ENCODE measurements at regions not wholly inside any gene's neighbourhood (a gene's known extent, or its start where the extent isn't known, plus 50 kb on each side); places are given as distances from the start of the nearest gene placed in this dataset.

- no peak for DNase-seq (ENCODE audit: low read depth)
- TF ChIP-seq CTCF (IDR thresholded peaks at IDR 0.05; ENCODE audit: insufficient read depth, low read depth, low read length): no peak
- no peak overlapping the region for H3K4me3 ChIP-seq (ENCODE audit: low read depth, low read length)
Measured at GRCh38 chr15:66860844-66861243, 158.8 kb downstream of the SMAD6 start.

GRCh38 chr15:66862111-66862939, 160.3 kb downstream of the SMAD6 start:
- no peak for DNase-seq (ENCODE audit: low read depth)

GRCh38 chr15:66862940-66863335, 160.9 kb downstream of the SMAD6 start:
- DNase-seq (ENCODE audit: low read depth): peak; percentile 80
- peak; percentile 98 for TF ChIP-seq CTCF (IDR thresholded peaks at IDR 0.05; ENCODE audit: insufficient read depth, low read depth, low read length)
- H3K4me3 ChIP-seq (ENCODE audit: low read depth, low read length): no peak overlapping the region

More at GRCh38 chr15:66862111-66862939, 160.3 kb downstream of the SMAD6 start:
- TF ChIP-seq CTCF (IDR thresholded peaks at IDR 0.05; ENCODE audit: insufficient read depth, low read depth, low read length): no peak
- H3K4me3 ChIP-seq (ENCODE audit: low read depth, low read length): no peak overlapping the region

- TF ChIP-seq CTCF (IDR thresholded peaks at IDR 0.05; ENCODE audit: insufficient read depth, low read depth, low read length): no peak
Measured at GRCh38 chr15:66863390-66864085, 161.5 kb downstream of the SMAD6 start.

GRCh38 chr15:66864086-66864830, 162.2 kb downstream of the SMAD6 start:
- DNase-seq (ENCODE audit: low read depth): no peak
- no peak for TF ChIP-seq CTCF (IDR thresholded peaks at IDR 0.05; ENCODE audit: insufficient read depth, low read depth, low read length)
- H3K4me3 ChIP-seq (ENCODE audit: low read depth, low read length): no peak overlapping the region

More at GRCh38 chr15:66863390-66864085, 161.5 kb downstream of the SMAD6 start:
- no peak for DNase-seq (ENCODE audit: low read depth)
- H3K4me3 ChIP-seq (ENCODE audit: low read depth, low read length): no peak overlapping the region

- TF ChIP-seq CTCF (IDR thresholded peaks at IDR 0.05; ENCODE audit: insufficient read depth, low read depth, low read length): no peak
Measured at GRCh38 chr15:66864871-66865281, 162.8 kb downstream of the SMAD6 start.

More at GRCh38 chr15:66864871-66865281, 162.8 kb downstream of the SMAD6 start:
- no peak overlapping the region for H3K4me3 ChIP-seq (ENCODE audit: low read depth, low read length)
- no peak for DNase-seq (ENCODE audit: low read depth)

Data from fibroblast of villous mesenchyme (primary cell).